ENCODE measurements at regions not wholly inside any gene's neighbourhood (a gene's known extent, or its start where the extent isn't known, plus 50 kb on each side); places are given as distances from the start of the nearest gene placed in this dataset.
"Not testable (repeated sequence)": the region's sequence is repeated elsewhere in the genome, so short reads cannot be mapped to it uniquely, and the experiment has no call there.

DNA sequence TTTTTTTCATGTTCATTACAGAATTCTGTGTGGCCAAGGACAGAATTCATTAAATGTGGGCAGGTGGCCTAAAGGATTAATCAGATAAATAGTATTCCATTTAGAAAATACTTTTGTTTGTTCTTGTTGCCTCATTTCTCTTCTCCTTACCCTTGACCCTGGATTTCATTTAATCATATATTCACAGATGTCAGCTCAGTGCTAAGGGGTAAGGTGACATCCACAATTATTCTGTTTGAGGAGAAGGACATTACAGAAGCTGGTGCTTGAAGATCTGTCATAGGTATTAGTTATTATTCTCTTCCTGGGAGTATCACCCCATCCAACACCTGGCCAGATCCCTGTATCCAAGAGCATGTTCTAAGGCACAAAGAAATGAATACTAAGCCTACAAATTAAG, 961.1 kb downstream of the XPNPEP1 start:
- no peak for DNase-seq (ENCODE audit: low read depth)

DNA sequence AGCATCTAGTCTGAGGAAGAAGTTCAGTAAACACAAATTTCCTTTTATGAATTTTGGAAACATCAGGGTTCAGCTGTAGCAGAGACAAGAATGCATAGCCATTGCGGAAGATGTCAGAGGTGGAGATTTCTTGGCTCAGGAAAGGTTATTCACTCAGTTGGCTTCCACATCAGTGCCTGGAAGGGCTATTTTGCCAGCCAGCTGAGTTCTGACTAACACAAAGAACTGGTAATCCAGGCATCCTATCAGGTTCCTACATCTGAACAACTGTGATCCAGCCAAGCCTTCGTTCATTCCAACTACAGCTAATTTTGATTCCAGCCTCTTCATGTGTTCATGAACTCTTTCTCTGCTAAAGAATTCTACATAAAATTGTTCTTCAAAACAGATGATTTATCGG, 965.6 kb downstream of the XPNPEP1 start:
- no peak for DNase-seq (ENCODE audit: low read depth)

DNA sequence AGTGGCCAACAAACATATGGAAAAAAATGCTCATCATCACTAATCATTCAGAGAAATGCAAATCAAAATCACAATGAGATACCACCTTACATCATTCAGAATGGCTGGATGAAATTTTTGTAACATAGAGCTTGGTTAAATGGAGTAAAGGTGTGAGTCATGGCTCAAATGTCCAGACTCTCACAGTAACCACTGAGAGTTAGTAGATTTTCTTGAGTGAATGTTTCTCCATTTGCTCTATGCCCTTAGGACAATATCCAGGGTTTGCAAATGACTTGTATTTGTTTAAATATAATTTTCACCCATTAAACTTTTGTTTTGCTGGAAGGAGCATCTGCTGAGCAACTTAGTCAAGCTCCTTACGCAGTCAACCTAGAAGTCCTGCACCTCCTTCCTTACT, 967.2 kb downstream of the XPNPEP1 start:
- DNase-seq (ENCODE audit: low read depth) = no peak

DNA sequence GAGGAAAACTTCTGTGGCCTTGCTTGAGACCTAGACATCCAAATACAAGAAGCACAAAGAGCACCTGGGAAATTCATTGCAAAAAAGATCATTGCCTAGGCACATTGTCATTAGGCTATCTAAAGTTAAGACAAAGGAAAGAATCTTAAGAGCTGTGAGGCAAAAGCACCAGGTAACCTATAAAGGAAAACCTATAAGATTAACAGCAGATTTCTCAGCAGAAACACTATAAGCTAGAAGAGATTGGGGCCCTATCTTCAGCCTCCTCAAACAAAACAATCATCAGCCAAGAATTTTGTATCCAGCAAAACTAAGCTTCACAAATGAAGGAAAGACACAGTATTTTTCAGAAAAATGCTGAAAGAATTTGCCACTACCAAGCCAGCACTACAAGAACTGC, 1003.3 kb downstream of the XPNPEP1 start:
- DNase-seq (ENCODE audit: low read depth) = not testable (repeated sequence)

DNA sequence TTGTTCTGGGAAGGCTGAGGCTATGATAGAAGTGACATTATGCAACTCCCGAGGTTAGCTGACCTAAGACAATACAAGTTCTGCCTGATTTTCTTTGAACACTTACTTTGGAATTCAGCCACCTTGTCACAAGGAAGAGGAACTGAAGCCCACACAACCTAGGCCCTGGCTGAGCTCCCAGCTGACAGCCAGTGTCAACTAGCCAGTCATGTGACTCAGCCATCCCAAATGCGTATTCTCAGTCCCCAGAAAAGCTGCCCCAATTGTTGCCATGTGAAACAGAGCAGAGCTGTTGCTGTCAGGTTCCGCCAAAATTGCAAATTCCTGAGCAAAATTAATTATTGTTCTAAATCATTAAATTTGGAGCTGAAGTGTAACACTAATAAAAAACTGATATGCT, 1010.0 kb downstream of the XPNPEP1 start:
- no peak for DNase-seq (ENCODE audit: low read depth)

DNA sequence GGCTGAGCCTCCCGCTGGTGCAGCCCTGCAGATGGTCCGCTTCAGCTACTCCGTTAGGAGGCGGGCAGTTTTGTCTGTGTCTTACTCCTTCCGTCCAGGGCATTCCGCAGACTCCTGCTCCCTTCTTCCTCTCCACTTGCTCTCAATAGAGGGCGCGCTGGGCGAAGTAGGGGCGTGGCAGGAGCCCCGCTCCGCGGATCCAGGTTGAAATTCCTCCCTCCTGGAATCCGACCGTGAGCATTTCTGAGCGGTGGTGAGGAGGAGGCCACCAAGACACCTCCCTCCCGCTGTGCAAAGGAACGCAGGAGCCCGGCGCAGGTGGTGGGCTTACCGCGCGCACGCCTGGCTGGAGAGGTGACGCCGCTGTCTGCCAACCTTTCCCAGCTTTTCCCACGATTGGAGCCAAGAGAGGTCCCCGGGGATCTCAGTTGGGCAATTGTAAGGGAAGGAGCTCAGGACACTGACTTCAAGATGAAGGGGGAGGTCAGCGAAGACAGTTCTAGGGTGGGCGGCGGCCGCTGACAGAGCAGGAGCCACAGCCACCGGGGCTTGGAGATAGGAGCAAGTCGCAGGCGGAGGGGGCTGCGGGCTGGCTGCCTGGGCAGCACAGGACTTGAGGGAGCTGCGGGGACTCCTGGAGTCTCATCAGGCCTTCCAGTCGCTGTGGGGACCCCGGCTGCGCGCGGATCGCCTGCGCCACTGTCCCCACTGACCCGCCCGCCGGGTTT, 1011.3 kb downstream of the XPNPEP1 start:
- peak; percentile 50 for DNase-seq (ENCODE audit: low read depth)

DNA sequence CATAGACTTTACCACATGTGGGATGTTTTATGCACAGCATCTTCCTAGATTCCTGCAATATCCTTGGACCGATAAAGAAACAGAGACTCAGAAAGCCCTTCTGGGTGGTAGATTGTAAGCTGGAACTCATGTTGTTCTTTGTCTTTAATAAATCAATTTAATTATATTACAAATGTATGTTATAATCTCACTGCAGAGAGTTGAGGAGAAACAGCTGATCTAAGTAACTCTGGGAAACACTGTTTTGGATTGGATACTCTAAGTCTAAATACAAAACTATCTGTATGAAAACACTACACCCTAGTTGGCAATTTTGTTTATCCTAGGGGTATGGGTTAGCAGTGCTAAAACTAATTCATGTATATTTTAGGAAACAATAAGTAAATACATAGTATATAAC, 1015.2 kb downstream of the XPNPEP1 start:
- DNase-seq (ENCODE audit: low read depth) = no peak

DNA sequence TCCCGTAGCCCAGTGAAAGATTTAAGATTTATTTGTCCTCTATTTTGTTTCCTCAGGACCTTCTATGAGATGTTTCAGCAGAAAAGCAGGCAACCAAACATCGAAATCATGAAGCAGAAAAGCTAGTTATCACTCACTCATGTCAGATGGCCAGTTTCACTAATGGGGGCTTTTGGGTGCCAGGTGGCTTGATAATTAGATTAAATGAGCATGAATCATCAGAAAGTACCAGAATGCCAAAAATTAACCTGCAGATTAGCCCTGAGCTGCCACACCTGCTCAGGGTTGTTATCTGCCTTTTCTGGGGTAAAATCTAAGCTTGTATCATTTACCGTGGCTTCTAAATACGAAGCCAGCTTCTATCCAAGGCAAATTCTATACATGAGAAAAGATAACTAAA, 1017.5 kb downstream of the XPNPEP1 start:
- no peak for DNase-seq (ENCODE audit: low read depth)

DNA sequence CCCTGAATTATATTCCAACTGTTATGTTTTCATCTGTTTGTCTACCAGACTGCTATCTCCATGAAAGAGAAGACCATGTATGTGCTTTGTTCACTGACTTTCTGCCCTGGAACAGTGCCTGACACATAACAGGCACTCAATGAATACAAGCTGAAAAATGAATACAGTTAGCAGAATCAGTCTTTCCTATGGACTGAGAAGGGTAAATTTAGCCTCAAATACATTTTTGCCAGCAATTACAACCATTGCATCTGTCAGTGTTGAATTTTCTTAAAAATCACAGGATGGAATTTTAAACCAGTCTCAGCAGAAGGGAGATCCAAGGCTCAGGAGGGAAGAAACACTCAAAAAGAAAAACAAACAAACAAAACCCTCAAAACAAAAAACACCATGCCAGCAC, 1018.1 kb downstream of the XPNPEP1 start:
- DNase-seq (ENCODE audit: low read depth) = no peak

DNA sequence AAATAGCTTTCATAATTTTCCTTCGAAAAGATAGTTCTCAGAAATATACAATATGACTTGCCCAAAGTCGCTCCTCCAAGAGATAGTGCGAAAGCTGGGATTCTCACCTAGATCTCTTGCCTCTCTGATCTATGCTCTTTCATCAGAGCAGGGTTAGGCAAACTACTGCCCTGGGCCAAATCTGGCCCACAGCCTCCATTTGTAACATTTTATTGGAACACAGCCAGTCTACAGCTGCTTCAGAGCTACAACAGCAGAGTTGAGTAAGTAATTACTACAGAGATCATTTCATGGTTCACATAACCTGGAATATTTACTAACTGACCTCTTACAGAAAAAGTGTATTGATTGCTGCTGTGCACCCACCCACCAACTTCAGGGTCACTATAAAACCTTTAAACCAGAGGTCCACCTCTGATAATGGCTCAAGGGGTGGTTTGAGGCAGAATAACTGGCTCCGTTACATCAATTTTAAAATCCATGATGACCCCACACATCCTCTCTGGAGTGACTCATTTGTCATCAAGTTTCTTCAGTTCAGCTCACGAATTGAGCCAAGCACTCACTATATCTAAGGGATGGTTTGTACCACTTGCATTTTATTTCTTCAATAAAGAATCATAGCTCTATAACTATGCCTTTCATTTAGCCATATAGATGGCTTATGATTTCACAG, 1019.0 kb downstream of the XPNPEP1 start:
- DNase-seq (ENCODE audit: low read depth) = peak; percentile 18

DNA sequence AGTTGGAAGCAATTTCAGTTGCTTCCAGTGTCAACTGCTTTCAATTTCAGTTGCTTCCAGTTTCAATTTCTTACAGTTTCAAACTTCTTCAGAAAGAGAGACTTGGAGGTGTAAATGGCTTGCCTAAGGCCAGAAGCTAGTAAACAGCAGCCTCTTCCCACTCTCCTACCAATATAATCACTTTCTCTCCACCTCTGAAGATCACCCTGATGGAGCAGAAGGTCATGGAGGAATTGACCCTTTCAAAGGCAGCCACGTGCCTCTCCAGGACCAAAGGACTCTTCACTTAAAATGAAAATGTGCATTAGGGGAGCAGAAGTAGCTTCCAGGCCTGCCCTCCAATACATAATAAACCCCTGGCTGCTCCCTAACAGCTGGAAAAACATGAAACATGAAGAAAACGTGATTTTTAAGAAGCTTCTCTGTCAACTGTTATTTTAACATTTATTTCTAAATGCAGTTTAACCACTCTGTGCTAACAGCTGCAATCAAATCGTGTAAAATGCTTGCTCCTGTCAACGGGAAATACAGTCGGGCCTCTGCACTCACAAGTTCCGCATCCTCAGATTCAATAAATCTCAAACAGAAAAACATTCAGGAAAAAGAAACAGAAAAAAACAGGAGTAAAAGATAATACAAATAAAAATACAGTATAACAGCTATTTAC, 1020.6 kb downstream of the XPNPEP1 start:
- DNase-seq (ENCODE audit: low read depth) = no peak

DNA sequence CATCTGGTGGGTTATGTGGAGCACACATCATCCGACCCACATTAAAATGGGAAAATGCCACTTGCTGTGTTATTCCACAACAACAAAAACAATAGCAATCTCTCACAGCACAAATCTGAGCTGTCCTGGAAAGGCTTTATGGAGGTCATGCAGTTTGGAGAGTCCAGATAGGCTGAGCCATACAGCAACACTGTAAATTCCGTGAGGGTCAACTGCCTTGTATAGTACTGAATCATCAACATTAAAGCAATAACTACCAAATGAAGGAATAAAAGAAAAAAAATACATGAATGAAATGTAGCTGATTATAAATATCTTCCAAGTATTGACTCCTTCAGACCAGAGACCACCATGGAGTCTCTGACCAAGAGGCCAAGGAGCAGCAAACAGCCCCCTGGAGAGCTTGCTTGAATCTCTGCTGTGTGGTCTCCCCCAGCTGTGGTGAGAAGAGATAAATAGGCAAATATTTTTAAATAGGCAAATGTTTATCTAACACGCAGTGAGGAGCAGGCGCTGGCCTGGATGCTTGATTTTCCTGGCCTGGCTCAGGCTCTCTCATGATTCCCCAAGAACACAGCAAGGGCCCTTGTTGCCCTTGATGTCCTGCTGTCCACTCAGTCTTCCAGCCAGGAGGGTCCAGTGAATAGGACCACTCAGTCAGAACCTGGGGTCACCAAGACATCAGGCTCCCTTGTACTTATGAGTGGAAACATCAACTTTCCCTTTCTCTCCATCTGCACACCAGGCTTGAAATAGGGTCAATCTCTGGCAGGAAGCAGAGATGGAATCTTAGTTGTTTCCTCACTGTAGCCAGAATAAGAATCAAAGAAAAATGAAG, 1021.3 kb downstream of the XPNPEP1 start:
- DNase-seq (ENCODE audit: low read depth) = no peak

DNA sequence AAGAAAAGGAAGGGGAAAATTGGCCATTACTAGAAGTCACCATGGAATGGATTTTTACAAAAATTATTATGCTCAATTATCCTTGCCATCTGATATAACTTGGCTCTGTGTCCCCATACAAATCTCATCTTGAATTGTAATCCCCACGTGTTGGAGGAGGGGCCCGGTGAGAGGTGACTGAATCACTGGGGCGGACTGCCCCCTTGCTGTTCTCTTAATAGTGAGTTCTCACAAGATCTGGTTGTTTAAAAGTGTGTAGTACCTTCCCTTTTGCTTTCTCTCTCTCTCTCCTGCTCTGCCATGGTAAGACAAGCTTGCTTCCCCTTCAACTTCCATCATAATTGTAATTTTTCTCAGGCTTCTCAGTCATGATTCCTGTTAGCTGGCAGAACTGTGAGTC, 1023.6 kb downstream of the XPNPEP1 start:
- no peak for DNase-seq (ENCODE audit: low read depth)

DNA sequence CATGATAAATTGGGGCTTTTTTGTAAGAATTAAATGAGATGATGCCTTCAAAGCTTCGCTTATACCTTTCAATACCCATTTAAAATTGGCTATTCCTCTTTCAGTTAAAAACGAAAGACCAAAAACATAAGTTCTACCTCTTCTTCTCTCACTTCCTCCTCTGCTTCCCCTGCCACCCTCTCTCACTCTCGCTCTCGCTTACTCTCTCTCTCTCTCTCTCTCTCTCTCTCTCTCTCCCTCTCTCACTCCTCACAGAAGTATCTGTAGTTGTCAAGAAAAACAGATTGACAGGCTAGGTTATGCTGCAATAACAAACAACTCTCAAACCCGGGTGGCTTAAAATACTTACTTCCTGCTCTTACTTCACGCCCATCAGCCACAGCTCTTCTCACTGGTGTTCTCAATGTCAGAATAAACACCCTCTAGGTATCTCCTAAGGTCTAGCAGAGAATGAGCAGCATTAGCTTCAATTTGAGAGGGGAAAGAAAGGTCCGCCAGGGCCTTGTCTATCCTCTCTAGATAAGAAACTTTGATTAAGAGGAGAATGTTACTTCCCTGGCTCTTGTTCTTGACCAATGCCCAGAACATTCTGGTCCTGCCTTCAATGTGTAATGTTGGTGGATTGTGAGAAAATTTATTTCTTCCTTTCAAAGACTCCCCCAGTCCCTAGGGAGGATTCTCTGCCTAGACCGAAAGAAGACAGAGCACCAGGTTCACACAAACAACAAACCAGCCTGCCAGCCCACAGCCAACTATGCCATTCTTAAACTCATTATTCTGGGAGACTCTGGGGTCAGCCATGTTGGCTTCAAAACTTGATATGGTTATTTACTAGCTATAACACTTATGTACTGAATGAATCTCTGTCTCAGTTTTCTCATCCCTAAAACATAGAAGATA, 1028.7 kb downstream of the XPNPEP1 start:
- no peak for DNase-seq (ENCODE audit: low read depth)

DNA sequence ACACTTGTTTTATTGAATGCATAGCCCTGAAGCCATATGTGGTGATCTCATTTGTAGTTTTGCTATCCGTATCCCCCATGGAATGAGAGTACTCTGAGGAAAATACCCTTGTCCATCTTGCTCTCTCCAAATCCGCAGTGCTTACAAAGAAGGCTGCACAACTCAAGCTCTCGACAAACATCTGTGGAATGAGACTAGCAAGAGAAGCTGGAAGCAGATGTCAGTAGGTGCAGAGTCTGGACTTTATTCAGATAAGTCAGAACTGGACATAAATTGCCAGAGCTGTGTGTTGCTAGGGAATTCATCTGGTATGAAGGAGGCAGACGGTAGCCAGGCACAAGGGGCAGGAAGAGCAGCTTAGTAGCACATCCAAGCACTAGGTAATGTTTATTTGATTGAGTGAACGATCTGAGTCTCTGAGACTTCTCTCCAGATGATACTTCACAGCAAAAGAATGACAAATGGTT, 1046.2 kb downstream of the XPNPEP1 start:
- DNase-seq (ENCODE audit: low read depth) = peak; percentile 7

DNA sequence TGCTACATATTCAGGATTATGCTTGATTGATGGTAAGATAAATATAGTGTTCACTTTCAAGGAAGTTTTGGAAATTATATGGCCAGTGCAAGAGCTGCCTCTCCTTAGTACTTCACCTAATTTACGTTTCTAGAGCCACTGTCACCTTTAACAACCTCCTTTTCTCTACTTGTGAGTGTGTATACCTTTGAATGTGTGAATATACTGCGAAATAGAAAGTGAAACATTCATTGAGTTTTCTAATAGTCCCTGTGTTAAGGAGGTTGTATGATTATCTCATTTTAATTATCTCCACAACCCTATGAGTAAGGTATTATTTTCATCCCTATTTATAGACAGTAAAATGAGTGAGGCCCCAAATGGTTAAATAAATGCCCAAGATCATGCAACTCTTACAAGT, 1050.5 kb downstream of the XPNPEP1 start:
- DNase-seq (ENCODE audit: low read depth) = no peak

DNA sequence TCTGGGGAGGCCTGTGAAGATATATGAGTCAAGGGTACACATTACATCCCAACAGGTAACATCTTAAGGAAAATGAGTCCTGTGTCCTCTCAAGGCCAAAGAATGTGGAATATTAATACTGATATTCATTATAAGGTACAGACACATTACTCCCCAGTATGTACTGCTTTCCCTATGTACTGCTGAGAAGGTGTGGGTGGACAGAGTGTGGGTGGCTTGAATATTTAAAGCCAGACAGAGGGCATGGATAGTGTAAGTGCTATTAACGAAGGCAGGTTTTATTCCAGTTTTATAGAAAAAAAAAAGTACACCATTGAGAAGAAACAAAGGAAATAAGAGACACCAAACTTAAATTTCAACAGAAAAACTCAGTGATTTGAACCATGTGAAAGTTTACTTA, 1054.4 kb downstream of the XPNPEP1 start:
- DNase-seq (ENCODE audit: low read depth) = no peak

DNA sequence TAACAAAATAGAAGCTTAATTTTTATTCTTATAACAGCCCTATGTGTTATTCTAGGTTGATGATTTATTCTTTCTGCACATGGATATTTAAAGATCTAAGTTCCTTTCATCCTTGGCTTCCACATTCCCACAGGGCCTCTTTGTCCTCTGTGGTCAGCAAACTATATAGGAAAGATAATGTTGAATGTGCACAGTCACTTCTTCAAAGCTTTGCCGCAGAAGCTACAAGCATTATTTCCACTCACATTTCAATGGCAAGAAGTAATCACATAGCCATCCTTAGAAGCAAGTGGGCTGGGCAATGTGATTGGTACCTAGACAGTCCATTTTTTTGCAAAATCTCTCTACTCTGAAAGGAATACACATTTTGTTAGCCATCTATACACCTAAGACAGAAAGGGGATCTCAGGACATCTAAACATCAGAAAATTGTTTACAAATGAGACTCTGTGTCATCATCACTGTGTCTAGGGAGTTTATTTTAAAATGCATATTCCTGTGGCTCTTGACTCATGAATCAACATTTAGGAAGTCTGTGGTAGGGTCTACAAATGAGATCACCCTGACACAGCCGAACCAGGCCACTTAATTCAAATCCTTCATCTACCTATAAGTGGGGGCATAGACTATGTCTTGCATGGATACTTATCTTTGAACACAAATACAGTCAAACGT, 1060.5 kb downstream of the XPNPEP1 start:
- DNase-seq (ENCODE audit: low read depth) = peak; percentile 21

DNA sequence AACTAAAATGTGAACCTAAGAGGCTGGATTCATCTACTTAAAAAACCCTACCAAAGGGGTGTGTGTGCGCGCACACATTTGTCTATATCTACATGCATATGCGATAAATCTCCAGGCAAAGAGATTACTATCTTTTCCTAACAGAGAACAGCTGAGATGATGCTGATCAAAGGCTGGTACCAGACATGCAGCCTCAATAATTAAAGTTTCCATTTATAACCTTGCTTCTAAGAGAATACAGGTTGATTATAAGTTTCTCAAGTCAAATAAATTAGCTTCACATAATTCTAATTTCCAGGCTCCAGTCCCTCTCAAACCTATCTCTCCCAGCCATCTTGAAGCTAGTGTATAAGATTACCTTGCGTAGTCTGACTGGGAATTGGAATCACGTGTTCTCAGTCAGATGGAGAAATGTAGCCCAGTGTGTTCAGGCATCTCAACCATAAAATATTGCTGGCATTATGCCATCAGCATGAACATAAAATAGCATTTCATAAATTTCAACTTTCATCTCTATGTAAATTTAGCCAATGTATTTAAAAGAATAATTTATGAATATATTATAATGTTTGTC, 1062.0 kb downstream of the XPNPEP1 start:
- DNase-seq (ENCODE audit: low read depth) = no peak

DNA sequence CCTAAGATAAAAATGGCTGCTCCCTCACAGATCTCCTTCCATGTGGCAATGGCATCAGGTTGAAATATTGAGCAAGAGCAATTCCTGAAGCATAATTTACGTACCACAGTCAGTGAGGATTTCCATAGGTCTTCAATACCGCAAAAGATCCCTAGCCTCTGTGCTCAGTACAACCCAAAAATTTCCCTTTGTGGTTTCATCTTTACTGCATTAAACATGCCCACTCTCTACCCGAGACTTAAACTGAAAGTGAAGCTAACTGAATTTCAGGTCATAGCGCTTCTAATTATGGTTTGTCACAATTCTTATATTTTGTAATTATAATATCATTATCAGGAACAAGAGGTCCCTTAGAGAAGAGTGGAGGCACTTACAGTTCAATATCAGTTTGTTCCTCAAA, 1071.1 kb downstream of the XPNPEP1 start:
- no peak for DNase-seq (ENCODE audit: low read depth)
